ENCODE measurements at regions not wholly inside any gene's neighbourhood (a gene's known extent, or its start where the extent isn't known, plus 50 kb on each side); places are given as distances from the start of the nearest gene placed in this dataset.
A peak's percentile ranks its signal among the peaks of the same experiment; 100 is the strongest.
"Not testable (repeated sequence)": the region's sequence is repeated elsewhere in the genome, so short reads cannot be mapped to it uniquely, and the experiment has no call there.

GRCh38 chr14:106355881-106356642, 829.7 kb downstream of the TMEM121 start:
- H3K27ac ChIP-seq; H3K36me3 ChIP-seq (replicated peaks); in situ Hi-C loops (cut with HindIII; ENCODE audit: low pct_ligation_motif_present, low sequenced_read_pairs); H3K4me3 ChIP-seq (ENCODE audit: low read depth, low read length); H3K27me3 ChIP-seq (replicated peaks); DNase-seq: not testable (repeated sequence)

DNA sequence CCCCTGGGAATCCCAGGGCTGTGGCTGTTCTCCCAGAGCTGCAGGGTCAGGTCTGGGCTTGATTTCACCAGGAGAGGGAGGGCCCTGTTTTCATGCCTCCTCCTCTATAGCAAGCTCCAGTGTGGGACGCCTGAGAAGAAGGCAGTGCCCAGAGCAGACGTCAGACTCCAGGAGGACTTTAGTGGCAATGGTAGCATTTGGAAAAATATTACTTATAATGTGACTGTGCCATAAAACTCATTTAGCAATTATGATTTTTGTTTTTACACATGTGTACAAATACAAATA, 830.2 kb downstream of the TMEM121 start:
- H3K27ac ChIP-seq; DNase-seq; H3K36me3 ChIP-seq (replicated peaks); H3K4me3 ChIP-seq (ENCODE audit: low read depth, low read length); in situ Hi-C loops (cut with HindIII; ENCODE audit: low pct_ligation_motif_present, low sequenced_read_pairs); H3K27me3 ChIP-seq (replicated peaks): not testable (repeated sequence)

DNA sequence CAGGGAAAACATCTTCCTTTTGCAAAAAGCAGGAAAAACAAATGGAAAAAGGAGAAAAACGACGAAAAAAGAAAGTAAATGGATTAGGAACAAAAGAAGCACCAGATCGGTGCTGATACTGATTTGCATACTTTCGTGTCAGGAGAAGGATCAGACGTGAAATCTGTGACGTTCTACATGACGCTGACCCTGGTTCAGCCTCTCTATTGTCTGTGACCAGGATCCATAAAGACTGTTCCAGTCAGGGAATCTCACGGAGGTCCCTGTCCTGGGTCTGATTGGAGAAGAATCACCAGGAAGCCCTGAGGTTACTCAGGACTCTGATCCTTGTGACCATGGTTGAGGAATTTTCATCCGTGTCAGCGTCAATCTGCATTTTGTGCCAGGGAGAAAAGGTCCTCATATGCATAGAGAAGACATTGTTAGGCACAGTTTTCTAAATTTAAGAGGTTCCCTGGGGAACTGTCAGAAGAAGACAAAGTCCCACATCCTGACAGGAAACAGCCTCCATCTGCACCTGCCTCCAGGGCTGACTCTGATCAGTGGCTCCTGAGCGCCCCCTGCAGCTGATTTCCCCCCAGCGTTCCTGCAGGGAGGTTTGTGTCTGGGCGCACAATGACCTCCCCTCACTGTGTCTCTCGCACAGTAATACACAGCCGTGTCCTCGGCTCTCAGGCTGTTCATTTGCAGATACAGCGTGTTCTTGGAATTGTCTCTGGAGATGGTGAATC, 832.9 kb downstream of the TMEM121 start:
- H3K27ac ChIP-seq; H3K36me3 ChIP-seq (replicated peaks); in situ Hi-C loops (cut with HindIII; ENCODE audit: low pct_ligation_motif_present, low sequenced_read_pairs); DNase-seq; H3K27me3 ChIP-seq (replicated peaks); H3K4me3 ChIP-seq (ENCODE audit: low read depth, low read length): not testable (repeated sequence)

DNA sequence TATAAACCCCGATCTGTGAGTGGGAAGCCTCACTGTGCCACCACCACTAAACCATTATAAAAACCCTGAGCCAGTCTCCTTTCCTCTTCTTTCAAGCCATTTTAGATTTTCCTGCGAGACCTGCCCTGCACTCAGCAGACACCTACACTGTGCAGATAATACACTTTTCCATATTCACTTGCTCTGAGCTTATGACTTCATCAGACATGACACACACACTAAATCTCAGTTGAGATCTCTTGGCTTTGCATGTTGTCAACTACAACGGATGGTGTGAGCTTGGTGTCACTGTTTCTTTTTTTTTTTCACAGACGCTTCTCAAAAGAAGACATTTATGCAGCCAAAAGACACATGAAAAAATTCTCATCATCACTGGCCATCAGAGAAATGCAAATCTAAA, 839.0 kb downstream of the TMEM121 start:
- H3K27ac ChIP-seq; H3K27me3 ChIP-seq (replicated peaks); H3K4me3 ChIP-seq (ENCODE audit: low read depth, low read length); in situ Hi-C loops (cut with HindIII; ENCODE audit: low pct_ligation_motif_present, low sequenced_read_pairs); H3K36me3 ChIP-seq (replicated peaks); DNase-seq: not testable (repeated sequence)

GRCh38 chr14:106365894-106366293, 839.5 kb downstream of the TMEM121 start:
- in situ Hi-C loops (cut with HindIII; ENCODE audit: low pct_ligation_motif_present, low sequenced_read_pairs); H3K27me3 ChIP-seq (replicated peaks); DNase-seq; H3K36me3 ChIP-seq (replicated peaks); H3K27ac ChIP-seq; H3K4me3 ChIP-seq (ENCODE audit: low read depth, low read length): not testable (repeated sequence)

- DNase-seq; in situ Hi-C loops (cut with HindIII; ENCODE audit: low pct_ligation_motif_present, low sequenced_read_pairs); H3K27me3 ChIP-seq (replicated peaks); H3K4me3 ChIP-seq (ENCODE audit: low read depth, low read length); H3K36me3 ChIP-seq (replicated peaks); H3K27ac ChIP-seq: not testable (repeated sequence)
These were observed 840.6 kb downstream of the TMEM121 start for GRCh38 chr14:106366971-106367370.

GRCh38 chr14:106369456-106369855, 843.1 kb downstream of the TMEM121 start:
- H3K36me3 ChIP-seq (replicated peaks); DNase-seq; in situ Hi-C loops (cut with HindIII; ENCODE audit: low pct_ligation_motif_present, low sequenced_read_pairs); H3K27ac ChIP-seq; H3K27me3 ChIP-seq (replicated peaks); H3K4me3 ChIP-seq (ENCODE audit: low read depth, low read length): not testable (repeated sequence)

DNA sequence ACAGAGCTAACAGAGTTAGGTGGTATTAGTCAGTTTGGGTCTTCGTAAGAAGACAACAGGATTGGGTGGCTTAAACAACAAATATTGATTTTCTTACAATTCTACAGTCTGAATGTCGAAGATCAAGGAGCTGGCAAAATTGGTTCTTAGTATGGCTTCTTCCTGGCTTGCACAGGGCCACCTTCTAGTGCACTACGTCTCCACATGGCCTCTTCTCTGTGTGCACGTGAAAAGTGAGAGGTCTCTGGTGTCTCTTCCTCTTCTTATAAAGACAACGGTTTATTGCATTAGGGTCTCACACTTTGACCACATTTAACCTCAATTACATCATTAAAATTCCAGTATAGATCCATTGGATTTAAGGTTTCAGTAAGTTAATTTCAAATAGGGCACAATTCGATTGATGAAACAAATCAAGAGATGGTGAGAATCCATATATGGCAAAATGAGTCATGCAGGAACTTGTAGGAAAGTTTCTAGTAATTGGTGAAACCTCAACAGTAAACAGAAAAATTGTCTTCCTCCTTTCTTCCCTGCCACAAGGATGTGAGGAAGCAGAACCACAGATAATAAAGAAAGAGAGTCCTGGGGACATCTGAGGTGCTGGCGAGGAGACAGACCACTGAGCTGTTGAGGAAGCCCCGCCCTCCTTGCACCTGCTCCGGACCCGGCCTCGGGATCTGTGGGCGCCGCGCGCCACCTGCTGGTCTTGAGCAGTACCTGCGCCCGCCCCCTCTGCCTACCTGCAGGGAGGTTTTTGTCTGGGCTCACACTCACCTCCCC, 846.7 kb downstream of the TMEM121 start:
- Histone ChIP-seq H3K27me3 (replicated peaks) (no peaks in the 10 kb centered on the region), H3K4me3 (ENCODE audit: low read depth, low read length) (no peak overlapping the region), H3K36me3 (replicated peaks) (no peaks in the 10 kb centered on the region), H3K27ac (no peak overlapping the region)
- in situ Hi-C loops (cut with HindIII; ENCODE audit: low pct_ligation_motif_present, low sequenced_read_pairs) = no loop called here
- TF ChIP-seq, protein P1, sequence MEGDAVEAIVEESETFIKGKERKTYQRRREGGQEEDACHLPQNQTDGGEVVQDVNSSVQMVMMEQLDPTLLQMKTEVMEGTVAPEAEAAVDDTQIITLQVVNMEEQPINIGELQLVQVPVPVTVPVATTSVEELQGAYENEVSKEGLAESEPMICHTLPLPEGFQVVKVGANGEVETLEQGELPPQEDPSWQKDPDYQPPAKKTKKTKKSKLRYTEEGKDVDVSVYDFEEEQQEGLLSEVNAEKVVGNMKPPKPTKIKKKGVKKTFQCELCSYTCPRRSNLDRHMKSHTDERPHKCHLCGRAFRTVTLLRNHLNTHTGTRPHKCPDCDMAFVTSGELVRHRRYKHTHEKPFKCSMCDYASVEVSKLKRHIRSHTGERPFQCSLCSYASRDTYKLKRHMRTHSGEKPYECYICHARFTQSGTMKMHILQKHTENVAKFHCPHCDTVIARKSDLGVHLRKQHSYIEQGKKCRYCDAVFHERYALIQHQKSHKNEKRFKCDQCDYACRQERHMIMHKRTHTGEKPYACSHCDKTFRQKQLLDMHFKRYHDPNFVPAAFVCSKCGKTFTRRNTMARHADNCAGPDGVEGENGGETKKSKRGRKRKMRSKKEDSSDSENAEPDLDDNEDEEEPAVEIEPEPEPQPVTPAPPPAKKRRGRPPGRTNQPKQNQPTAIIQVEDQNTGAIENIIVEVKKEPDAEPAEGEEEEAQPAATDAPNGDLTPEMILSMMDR (IDR thresholded peaks at IDR 0.05; ENCODE audit: low read depth, low read length, missing control alignments) = peak; percentile 29
- no peak for DNase-seq

DNA sequence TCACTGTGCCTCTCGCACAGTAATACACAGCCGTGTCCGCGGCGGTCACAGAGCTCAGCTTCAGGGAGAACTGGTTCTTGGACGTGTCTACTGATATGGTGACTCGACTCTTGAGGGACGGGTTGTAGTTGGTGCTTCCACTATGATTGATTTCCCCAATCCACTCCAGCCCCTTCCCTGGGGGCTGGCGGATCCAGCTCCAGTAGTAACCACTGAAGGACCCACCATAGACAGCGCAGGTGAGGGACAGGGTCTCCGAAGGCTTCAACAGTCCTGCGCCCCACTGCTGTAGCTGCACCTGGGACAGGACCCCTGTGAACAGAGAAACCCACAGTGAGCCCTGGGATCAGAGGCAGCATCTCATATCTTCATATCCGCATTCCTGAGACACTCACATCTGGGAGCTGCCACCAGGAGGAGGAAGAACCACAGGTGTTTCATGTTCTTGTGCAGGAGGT, 847.3 kb downstream of the TMEM121 start:
- H3K27me3 ChIP-seq (replicated peaks); H3K36me3 ChIP-seq (replicated peaks); H3K27ac ChIP-seq; DNase-seq; H3K4me3 ChIP-seq (ENCODE audit: low read depth, low read length); in situ Hi-C loops (cut with HindIII; ENCODE audit: low pct_ligation_motif_present, low sequenced_read_pairs): not testable (repeated sequence)

All from brain microvascular endothelial cell (primary cell).